T1000 (cell line): ENCODE measurements at regions not wholly inside any gene's neighbourhood (a gene's known extent, or its start where the extent isn't known, plus 50 kb on each side); places are given as distances from the start of the nearest gene placed in this dataset.

Source experiments
- DNase-seq: peaks from one replicate; lab custom pipeline; 2025; ENCODE audit warnings: mixed read lengths; lab: John Stamatoyannopoulos, UW

DNA sequence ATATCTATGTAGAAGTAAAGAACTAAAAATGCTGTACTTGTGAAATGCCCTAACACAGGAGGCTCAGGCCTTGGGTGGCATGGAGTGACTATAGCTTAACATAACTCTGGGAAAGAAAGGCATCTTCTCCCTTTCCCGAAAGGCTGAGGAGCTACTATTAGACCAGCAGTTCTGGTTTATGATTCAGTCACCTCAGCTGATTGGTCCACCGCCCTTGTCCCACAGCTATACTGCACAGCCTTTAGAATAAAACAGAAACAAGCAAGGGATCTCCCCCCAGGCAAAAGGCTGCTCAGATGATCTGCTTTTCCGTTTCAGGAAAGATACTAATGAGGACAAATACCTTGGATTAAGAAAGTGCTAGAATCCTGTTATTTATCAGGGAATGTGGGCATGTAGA lies 171.3 kb downstream of the SNCA start:
- no peak for DNase-seq

DNA sequence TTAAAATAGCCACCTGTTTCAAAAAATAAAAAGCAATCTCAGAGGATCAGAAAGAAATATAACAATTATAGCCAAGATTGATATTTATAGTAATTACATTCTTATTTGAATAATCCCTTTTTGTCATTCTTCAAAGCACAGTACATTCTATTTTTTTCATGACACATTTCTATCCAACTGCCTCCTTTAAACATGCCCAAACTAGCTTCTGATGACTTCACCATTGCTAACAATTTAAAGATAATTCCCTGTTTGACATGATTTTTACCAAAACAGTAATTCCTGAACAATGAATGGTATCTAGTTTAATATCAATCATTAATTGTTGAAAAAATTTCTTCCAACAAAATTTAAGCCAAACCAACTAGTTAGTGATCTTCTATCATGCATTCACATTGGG lies 172.4 kb downstream of the SNCA start:
- DNase-seq, result no peak

DNA sequence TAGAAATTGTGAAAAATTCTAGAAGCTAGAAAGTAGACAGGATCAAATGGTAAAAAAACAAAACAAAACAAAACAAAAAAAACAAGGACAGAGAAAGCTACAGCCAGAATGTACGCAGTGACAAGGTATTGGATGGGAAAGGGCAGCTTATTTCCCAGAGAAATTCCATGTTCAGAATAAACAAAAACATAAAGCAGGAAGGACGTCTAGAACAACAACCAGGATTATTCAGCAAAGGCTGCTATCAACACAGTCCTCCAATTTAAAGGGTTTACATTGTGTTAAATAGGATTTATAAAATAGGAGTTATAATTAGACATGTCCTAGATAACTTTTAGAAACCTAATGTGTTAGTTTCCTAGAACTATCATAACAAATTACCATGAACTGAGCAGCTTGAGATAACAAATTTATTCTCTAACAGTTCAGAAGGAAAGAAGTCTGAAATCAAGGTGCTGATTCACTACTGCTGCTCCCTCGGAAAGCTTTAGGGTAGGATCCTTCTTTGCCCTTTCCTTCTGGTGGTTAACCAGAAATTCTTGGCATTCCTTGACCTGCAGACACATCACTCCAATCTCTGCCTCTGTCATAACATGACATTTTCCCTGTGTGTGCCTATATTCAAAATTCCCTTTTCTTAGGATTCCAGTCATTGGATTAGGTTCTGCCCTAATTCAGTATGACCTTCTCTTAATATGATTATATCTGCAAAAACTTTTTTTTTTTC lies 175.6 kb downstream of the SNCA start:
- DNase-seq, result peak; percentile 13

DNA sequence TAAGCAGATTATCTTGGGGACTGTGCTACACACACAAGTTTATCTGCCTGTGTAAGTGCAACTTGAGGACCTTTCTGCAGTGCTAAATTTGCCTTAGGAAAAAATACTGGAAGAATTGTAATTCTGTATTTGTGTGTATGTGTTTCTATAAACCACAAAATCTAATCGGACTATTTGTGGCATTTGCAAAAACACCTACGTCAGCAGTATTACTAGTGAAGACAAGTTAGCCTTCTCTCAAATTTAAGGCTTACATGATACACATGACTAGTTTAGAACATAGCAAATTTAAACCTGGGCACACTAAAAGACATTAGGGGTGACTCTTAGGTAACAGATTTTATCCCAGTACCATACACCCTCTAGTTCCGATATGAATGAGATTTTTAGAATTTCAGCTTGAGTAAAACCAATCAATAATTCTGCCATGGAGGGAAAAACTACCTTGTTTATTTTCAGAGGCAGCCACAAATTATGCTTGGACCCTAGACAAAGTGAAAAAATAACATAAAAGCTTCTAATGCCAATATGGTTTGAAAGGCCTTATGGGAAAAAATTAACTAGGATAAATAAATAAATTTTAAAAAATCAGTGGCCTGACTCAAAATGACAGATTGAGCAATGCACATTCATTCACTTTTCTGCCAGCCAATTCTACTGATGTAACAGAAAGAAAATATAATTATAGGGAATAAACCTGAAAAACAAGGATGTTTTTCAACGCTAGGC lies 176.4 kb downstream of the SNCA start:
- no peak for DNase-seq

DNA sequence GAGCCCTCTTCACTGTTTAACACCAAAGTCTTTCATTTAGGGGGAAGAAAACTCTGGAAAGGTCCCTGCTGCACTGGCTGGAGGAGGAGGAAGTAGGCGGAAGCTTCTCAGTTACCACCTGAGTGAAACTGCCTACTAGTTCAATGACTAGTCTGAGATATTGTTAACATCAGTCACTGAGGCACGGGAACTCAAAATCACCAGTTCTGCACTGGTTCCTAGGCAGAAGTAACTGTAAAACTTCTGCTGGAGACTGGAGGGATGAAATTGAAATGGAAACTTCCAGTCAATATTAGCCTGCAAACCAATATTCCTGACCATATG lies 178.3 kb downstream of the SNCA start:
- no peak for DNase-seq

DNA sequence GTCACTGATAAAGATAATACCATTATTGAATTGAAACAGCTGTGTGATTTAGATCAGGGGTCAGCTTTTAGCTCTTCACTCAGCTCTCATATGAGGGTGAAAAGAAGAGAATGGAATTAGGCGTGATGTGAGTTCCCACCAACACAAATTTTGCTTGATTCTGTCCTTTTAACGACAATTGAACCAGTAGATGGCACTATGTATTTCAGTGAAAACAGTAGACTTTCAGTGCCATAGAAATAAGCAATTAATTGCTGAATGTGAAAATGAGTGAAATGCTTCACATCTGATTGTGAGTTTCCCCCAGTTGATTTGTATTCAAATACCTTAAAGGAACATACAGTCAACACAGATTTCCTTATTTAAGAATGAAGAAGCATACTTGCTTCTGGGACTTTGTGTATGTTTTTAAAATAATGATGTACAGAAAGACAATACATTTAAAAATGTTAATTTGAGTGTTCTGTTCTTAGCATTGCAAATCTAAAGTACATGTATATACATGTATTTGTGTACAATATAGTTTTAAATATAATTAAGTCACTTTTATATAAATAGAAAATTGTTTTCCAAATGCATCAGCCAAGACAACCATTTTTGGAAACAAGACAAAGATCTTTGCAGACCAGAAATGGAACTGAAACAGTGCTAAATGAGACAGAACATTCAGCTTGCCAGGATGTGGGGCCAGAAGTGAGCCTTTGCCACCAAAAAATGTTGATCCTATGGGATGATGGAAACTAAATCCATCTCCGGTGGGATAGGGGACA lies 178.8 kb downstream of the SNCA start:
- DNase-seq, result no peak

DNA sequence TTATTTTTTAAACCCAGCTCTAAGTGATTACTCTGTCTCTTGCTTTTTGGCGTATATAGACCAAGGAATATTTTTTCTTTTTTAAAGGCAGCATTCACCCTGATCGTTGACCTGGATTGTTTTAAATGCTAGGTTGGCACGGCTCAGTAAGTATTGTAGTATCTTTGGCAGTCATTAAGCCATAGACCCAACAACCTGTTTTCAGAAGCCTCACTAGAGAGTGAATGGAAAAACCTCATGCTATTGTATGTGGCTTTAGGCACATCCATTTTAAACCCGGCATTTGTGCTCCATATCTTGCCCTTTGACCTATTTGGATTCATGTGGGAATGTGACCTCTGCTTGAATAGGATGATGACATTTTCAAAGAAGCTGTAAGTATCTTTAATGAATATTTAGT lies 183.9 kb downstream of the SNCA start:
- DNase-seq, result no peak

DNA sequence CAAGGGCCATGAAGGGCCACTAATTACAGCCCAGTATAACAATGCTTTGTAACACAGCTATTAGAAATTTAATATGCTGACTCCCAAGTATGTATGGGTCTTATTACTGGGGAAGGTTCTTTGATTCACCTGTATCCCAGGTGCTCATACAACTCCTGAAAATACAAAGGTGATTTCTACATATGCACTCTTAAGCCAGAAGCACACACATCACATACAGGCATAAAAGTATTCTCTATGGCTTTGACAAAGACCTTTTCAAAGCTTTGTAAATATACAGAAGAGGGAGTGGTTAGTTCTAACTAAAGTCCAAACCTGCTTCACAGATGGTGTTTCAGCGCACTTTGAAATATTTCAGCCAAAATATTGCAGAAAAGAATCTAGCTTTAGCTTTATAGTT lies 191.5 kb downstream of the SNCA start:
- DNase-seq, result no peak

DNA sequence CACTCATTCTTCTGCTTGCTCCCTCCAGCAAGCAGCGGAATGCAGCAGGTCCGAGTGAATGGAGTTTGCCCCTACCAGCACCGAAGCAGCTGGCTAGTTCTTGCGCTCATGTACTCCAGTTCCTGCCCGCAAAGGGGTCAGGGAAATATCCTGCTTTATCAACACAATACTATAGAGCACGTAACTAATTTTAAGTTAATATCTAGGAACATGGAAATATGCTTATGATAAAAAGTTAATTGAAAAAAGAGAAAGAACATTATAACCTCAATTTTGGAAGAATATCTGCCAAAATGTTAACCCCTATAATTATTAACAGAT lies 195.6 kb downstream of the SNCA start:
- DNase-seq, result no peak

DNA sequence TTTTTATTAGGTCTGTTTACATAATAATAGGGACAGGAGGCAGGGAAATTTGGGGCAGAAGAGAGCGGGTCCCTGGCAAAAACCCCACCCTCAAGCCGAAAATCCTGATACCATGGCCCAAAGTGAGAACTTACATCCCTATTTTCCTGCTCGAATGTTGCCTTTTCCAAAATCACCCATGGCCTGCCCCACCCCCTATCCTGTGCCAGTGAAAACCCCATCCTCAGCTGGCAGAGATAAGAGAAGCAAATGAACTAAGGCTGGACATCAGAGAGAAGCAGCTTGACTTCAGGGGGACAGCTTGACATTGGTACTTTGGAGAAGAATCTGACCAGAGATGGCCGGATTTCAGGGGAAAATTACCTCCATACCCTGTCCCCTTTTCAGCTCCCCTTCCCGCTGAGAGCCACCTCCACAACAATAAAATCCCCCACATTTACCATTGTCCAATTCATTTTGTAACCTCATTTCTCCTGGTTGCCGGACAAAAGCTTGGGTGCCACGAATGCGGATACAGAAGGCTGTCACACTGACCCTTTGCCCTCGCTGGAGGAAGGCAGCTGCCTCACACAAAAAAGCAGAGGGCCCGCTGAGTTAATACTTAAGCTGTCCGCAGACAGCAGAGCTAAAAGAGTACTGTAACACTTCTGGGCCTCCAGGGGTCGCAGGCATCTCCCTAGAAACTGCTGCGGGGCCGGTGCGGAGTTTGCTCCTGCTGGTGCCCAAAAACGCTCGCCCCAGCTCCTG lies 196.2 kb downstream of the SNCA start:
- DNase-seq, result no peak

DNA sequence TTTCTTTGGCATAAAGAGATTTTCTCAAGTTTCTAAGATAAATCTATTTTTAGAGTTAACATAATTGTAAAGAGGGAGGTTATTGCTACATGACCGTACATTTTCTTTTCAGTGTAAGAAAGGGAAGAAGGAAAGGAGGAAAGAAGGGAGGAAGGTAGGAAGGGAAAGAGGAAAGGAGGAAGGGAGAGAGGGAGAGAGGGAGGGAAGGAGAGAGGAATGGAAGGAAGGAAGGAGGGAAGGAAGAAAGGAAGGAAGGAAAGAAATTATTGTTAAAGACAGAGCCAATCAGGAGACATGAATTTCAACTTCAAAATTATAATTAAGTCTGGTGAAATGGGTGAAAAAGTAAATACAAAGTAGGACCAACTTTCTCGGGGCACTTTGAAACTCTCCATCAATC lies 197.6 kb downstream of the SNCA start:
- no peak for DNase-seq

DNA sequence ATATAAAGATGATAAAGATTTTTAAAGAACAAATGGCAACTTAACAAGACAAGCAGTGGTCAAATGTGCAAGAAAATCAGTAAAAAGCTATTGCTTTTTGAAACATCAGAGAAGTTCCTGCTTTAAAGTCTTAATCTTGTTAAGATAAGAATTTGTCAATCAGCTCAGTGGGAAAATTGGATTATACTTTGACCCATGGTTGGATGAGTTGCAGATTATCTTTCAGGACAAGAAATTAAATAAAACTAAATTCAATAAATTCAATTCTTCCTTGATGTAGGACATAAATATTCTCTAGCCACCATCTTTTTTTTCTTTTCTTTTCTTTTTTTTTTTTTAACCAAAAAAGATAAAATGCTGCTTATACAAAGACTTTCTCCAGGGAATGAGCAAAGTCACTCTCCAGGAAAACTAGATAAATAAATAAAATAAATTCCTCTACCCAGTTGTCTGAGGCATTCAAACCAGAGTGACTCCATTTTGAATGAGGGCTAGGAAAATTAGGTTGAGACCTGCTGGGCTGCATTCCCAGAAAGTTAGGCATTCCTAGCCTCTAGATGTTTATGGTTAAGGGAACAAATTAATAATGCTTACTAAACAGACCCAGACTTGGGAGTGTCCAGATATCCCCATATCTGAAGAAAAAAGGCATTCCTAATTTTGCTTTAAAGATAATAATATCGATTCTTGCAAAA lies 211.2 kb downstream of the SNCA start:
- DNase-seq, result no peak

DNA sequence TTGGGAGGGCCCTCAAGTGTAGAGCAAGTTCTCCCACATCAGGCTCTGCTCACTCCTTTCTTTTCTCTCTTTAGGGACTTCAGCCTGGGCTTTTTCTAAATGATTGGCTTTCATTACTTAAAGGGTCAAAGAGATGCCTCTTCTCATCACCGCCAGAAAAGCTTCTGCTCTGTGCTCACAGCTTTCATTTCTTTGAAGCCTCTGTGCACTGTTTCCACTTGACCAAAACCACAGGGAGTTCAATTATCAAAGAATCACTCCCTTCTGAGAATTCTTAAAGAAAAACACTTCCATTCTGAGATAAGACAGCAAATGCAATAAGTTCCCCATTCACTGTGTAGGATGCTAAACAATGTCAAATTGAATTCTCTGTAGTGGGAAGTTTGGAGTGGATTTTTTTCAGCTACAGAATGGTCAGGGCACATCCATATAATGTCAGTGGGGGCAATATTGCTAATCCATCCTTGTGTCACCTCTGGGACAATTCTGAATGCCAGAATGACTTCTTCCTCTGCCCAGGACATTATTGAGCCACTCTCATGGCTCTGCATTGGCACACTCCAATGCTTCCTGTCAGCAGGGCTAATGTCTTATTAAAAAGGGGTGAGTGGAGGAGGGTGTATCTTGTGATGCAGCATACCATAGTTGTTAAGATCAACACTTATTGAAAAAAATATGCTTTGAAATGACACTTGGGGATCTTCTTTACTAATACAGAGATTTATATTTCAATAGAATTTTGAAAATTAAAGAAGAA lies 217.6 kb downstream of the SNCA start:
- DNase-seq, result no peak

DNA sequence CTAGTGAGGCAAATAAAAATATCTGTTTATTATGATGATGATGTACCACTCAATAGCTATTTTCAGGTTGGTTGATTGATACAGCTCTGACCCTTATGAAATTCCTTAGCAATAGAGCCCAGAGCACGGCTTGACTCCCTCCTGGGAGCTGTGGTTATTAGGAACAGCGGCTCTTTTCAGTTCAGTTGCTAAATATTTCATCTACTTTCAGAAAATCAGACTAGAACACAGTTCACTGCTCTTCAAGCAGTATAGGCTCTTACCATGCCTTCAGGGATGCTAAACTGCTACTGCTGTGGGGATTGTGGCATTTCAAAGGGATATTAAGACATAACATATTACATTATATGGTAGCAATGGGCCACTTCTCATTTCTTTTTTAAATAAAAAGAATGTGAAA lies 218.8 kb downstream of the SNCA start:
- no peak for DNase-seq

DNA sequence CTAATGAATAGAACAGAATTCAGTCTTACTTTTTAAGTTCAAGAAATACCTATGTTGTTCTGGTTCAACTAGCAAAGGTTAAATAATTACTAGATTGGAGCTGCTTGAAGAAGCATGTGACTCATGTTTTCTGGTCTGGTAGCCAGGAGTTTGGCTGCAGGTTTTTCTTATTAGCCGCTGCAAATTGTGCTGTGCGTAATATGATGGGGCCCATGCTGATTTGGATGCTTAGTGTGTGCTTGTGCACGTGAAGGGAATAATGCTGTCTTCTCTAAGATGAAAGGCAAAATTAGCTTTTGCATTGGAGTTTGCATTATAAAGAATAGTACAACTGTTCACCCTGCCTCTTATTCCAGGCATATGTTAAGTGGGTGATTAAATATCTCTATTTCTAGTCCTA lies 219.6 kb downstream of the SNCA start:
- no peak for DNase-seq

DNA sequence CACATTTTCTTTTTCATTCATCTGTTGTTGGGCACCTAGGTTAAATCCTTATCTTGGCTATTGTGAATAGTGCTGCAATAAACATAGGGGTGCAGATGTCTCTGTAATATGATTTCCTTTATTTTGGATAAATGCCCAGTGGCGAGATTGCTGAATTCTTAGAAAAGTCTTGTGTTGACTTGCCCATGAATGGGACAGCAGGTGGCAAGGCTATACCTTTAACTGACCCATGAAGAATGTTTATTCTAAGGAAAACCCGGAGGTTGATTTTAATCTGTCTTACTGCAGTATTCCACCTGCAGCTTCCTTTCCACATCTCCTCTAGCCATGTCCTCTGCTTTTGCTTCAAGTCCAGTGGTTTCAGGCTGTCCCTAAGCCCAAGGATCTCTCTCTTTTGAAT lies 220.6 kb downstream of the SNCA start:
- DNase-seq, result no peak

DNA sequence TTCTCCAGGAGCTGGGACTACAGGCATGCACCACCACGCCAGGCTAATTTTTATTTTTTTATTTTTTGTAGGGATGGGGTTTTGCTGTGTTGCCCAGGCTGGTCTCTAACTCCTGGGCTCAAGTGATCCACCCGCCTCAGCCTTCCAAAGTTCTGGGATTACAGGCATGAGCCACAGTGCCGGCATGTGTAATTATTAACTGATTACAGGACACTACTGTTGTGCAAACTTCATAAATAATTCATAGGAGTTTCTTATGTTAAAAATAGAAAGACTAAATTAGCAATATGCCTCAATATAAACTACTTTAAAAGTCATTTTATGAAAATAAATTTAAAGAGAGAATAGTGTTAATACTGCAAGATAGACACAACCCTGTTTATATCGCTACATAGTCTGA lies 221.9 kb downstream of the SNCA start:
- DNase-seq, result no peak

DNA sequence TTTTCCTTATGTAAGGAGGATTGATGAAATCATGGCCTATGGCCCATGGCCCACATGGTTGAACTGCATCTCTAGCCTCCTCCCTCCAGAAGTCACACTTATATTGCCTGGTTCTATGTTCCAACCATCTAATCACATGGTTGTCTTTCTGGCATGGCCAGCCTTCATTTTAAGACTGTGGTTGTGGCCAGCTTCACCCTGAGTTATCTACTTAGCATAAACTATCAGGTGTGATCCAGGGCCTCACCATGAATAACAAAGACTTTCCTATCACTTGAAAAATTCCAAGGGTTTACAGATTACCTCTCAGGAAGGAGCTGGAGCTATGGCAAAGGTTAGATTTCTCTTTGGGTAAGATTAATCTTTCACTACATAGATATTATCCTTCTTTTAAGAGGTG lies 222.8 kb downstream of the SNCA start:
- no peak for DNase-seq

DNA sequence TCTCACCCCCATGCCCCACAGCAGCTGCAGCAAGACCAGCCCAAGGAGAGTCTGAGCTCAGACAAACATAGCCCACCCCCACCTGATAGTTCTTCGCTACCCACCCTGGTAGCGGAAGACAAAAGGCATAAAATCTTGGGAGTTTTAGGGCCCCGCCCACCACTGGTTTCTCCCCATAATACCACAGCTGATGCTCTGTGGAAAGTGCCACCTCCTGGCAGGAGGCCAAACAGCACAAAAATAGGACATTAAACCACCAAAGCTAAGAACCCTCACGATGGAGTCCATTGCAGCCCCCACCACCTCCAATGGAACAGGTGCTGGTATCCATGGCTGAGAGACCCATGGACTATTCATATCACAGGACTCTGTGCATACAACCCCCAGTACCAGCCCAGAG lies 226.7 kb downstream of the SNCA start:
- no peak for DNase-seq

DNA sequence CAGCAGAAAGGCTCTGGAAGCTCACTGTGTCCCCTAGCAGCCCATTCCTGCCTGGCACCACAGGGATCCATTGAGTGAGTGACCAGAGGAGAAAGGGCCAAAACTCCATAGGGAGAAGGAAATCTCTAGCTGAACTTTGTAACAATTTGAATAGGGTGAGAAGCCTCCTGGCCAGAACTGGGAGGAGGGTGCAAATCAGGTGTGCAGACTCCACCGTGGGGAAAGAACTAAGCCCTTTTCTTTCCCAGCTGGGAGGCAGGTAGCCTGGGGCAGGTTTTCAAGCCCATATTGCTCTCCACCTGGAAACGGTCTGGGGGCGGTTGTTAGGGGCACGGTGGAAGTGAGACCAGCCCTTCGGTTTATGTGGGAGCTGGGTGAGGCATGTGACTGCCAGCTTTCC lies 227.2 kb downstream of the SNCA start:
- DNase-seq, result no peak

DNA sequence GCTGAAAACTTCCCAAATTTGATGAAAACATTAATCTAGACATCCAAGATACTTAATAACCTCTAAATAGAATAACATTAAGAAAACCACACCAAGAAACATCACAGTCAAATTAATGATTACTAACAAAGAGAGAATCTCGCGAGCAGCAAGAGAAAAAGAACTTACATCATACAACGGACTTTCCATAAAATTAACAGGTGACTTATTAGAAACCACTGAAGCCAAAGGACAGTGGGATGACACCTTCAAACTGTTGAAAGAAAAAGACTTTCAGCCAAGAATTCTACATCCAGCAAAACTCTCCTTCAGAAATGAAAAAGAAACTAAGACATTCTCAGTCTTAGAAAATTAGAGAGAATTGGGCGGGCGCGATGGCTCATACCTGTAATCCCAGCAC lies 232.0 kb downstream of the SNCA start:
- DNase-seq, result no peak
